HCT116 (cell line): ENCODE measurements at regions not wholly inside any gene's neighbourhood (a gene's known extent, or its start where the extent isn't known, plus 50 kb on each side); places are given as distances from the start of the nearest gene placed in this dataset.

ENCODE experiments used
- ATAC-seq: fragments of 200-7000 bp; cut with Tn5 transposase; 2 replicates; pipeline ENCODE4 v1.9.1; 2020; ENCODE audit warnings: mild to moderate bottlenecking, moderate library complexity
- BruUV-seq: library from RNA; stranded (reverse); fragments of 400-500 nt; replicated peaks from 2 replicates; lab custom pipeline; 2021; lab: Mats Ljungman, UMichigan
- CTCF ChIA-PET: fragments of 300-600 bp; sonication (Branson Sonifier 250); formaldehyde crosslinking; loops from one replicate; lab custom pipeline; 2021; ENCODE audit warnings: antibody characterized with exemption; lab: Charles Lee
- POLR2A ChIA-PET: fragments of 300-600, 350-600 bp; sonication (Branson Sonifier 250); formaldehyde crosslinking; loops from one replicate; lab custom pipeline; 2021; ENCODE audit warnings: antibody characterized with exemption; lab: Charles Lee
- RAD21 ChIA-PET, 2 experiments: fragments of 300-600 bp; sonication (Branson Sonifier 250); formaldehyde crosslinking; loops; one replicate each; lab custom pipeline; 2023; ENCODE audit warnings: low total read pairs in 2 of 2; ENCODE audit not compliant: uncharacterized antibody in 2 of 2, unreplicated experiment in 2 of 2, low non-redundant PET in 1 of 2; lab: Charles Lee
- DNase-seq: peaks from one replicate; pipeline ENCODE4 v3.0.0-alpha.2; 2010; ENCODE audit warnings: low read depth, low spot score
- H2AFZ ChIP-seq: fragments of 200-600 bp; shearing (Covaris generic), sonication (generic); 2 replicates; pipeline ENCODE4 v1.6.1; 2017; ENCODE audit warnings: low read depth, mixed run types, mixed read lengths, antibody characterized with exemption, low read length; ENCODE audit not compliant: poor library complexity, severe bottlenecking
- H3K27ac ChIP-seq: 2 replicates; pipeline ENCODE4 v1.5.1; 2012; ENCODE audit warnings: low read depth, low read length
- H3K27me3 ChIP-seq: fragments of 200-600 bp; sonication (generic); 2 replicates; pipeline ENCODE4 v1.6.1; 2016; ENCODE audit warnings: mixed run types, low read length, mixed read lengths; ENCODE audit not compliant: insufficient read depth
- H3K36me3 ChIP-seq, 2 experiments: fragments of 200-500 bp in 1 of 2; fragments of 200-600 bp in 1 of 2; sonication (Bioruptor generic) in 1 of 2; sonication (generic) in 1 of 2; 2 replicates each; pipeline versions ENCODE4 v1.5.1 to v1.6.1; 2014 to 2016; ENCODE audit warnings: low read length in 2 of 2, inconsistent platforms in 1 of 2, mixed read lengths in 1 of 2, mixed run types in 1 of 2; ENCODE audit not compliant: insufficient read depth in 2 of 2, control insufficient read depth in 1 of 2
- H3K4me1 ChIP-seq, 2 experiments: fragments of 200-600 bp in 1 of 2; sonication (generic) in 1 of 2; 2 replicates each; pipeline versions ENCODE4 v1.5.1 to v1.6.1; 2012 to 2017; ENCODE audit warnings: low read length in 2 of 2, inconsistent platforms in 1 of 2, mild to moderate bottlenecking in 1 of 2, mixed read lengths in 1 of 2, mixed run types in 1 of 2, moderate library complexity in 1 of 2; ENCODE audit not compliant: insufficient read depth in 2 of 2, control insufficient read depth in 1 of 2
- H3K4me2 ChIP-seq: fragments of 200-600 bp; sonication (generic); 2 replicates; pipeline ENCODE4 v1.6.1; 2017; ENCODE audit warnings: mixed run types, low read length, mixed read lengths
- H3K4me3 ChIP-seq, 2 experiments: fragments of 200-600 bp in 1 of 2; sonication (generic) in 1 of 2; replicated peaks in 1 of 2; 2 replicates each; pipeline ENCODE4 v1.5.1; 2011 to 2016; ENCODE audit warnings: low read length in 2 of 2, control low read depth in 1 of 2, low read depth in 1 of 2, mild to moderate bottlenecking in 1 of 2, mixed read lengths in 1 of 2, mixed run types in 1 of 2
- H3K79me2 ChIP-seq: fragments of 200-600 bp; sonication (generic); 2 replicates; pipeline ENCODE4 v1.6.1; 2017; ENCODE audit warnings: mild to moderate bottlenecking, mixed run types, low read length, moderate library complexity, mixed read lengths; ENCODE audit not compliant: insufficient read depth
- H3K9ac ChIP-seq: fragments of 200-600 bp; sonication (generic); 2 replicates; pipeline ENCODE4 v1.6.1; 2016; ENCODE audit warnings: low read length, mixed read lengths
- H3K9me2 ChIP-seq: fragments of 200-600 bp; sonication (generic), shearing (Covaris generic); 2 replicates; pipeline ENCODE4 v1.6.1; 2017; ENCODE audit warnings: mixed run types, mild to moderate bottlenecking, moderate library complexity; ENCODE audit not compliant: insufficient read depth
- H3K9me3 ChIP-seq, 2 experiments: fragments of 200-500 bp in 1 of 2; fragments of 200-600 bp in 1 of 2; sonication (Bioruptor generic) in 1 of 2; sonication (generic) in 1 of 2; 2 replicates each; pipeline ENCODE4 v1.6.1; 2014 to 2017; ENCODE audit warnings: low read length in 2 of 2, mixed read lengths in 2 of 2, inconsistent platforms in 1 of 2, low read depth in 1 of 2, mild to moderate bottlenecking in 1 of 2, mixed run types in 1 of 2, moderate library complexity in 1 of 2; ENCODE audit not compliant: control insufficient read depth in 1 of 2, insufficient read depth in 1 of 2
- H4K20me1 ChIP-seq: fragments of 200-600 bp; sonication (generic), shearing (Covaris generic); 2 replicates; pipeline ENCODE4 v1.6.1; 2017; ENCODE audit warnings: mixed run types, mild to moderate bottlenecking, moderate library complexity; ENCODE audit not compliant: insufficient read depth
- ATF3 ChIP-seq: IDR thresholded peaks from 2 replicates; pipeline ENCODE4 v1.6.1; 2012
- CBX3 ChIP-seq: IDR thresholded peaks from 2 replicates; pipeline ENCODE4 v1.6.1; 2012; ENCODE audit warnings: low read depth
- CEBPB ChIP-seq: IDR thresholded peaks from 2 replicates; pipeline ENCODE4 v1.6.1; 2012; ENCODE audit warnings: low read depth
- EZH2 ChIP-seq: fragments of 200-600 bp; sonication (generic); IDR thresholded peaks from 2 replicates; pipeline ENCODE4 v1.6.1; 2017; ENCODE audit warnings: antibody characterized with exemption, mixed run types
- FOSL1 ChIP-seq: IDR thresholded peaks from 2 replicates; pipeline ENCODE4 v1.6.1; 2012; ENCODE audit warnings: low read depth
- JUND ChIP-seq: IDR thresholded peaks from 2 replicates; pipeline ENCODE4 v1.6.1; 2012
- POLR2A ChIP-seq: IDR thresholded peaks from 2 replicates; pipeline ENCODE4 v1.7.0; 2011; ENCODE audit warnings: borderline replicate concordance; ENCODE audit not compliant: insufficient read depth, insufficient read length; ENCODE audit errors: extremely low read depth
- POLR2AphosphoS5 ChIP-seq: IDR thresholded peaks from 2 replicates; pipeline ENCODE4 v1.6.1; 2011; ENCODE audit warnings: mild to moderate bottlenecking, low read depth, low read length, moderate library complexity
- RAD21 ChIP-seq: IDR thresholded peaks from 2 replicates; pipeline ENCODE4 v1.6.1; 2012; ENCODE audit warnings: low read depth, mild to moderate bottlenecking
- SIN3A ChIP-seq: IDR thresholded peaks from 2 replicates; pipeline ENCODE4 v1.6.1; 2012; ENCODE audit warnings: low read depth
- SP1 ChIP-seq: IDR thresholded peaks from 2 replicates; pipeline ENCODE4 v1.6.1; 2012; ENCODE audit warnings: low read depth
- TCF7L2 ChIP-seq: IDR thresholded peaks from 2 replicates; pipeline ENCODE4 v1.7.0; 2011; ENCODE audit warnings: borderline replicate concordance, inconsistent platforms; ENCODE audit not compliant: insufficient read depth, insufficient read length; ENCODE audit errors: extremely low read depth
- ZFX ChIP-seq: fragments of 450-650 bp; IDR thresholded peaks from 2 replicates; pipeline ENCODE4 v1.6.1; 2017
- ZNF274 ChIP-seq: fragments of 200-500 bp; sonication (Bioruptor generic); IDR thresholded peaks from 2 replicates; pipeline ENCODE4 v1.6.1; 2014; ENCODE audit warnings: mild to moderate bottlenecking, low read depth, low read length, inconsistent platforms
- intact Hi-C: fragments of 100-400 bp; cut with micrococcal nuclease; formaldehyde crosslinking; loops from 2 replicates; pipeline ENCODE4 v1.10.0; 2022
- TF ChIP-seq, protein P1 (sequence below), 3 experiments: fragments of 200-600 bp in 1 of 3; sonication (generic) in 1 of 3; IDR thresholded peaks in 2 of 3; conservative IDR thresholded peaks in 1 of 3; 2 replicates each; pipeline ENCODE4 v1.5.1; 2012 to 2017; ENCODE audit warnings: low read depth in 2 of 3, low read length in 2 of 3, antibody characterized with exemption in 1 of 3, borderline replicate concordance in 1 of 3, control low read depth in 1 of 3, mild to moderate bottlenecking in 1 of 3, mixed read lengths in 1 of 3, mixed run types in 1 of 3, moderate library complexity in 1 of 3; ENCODE audit not compliant: insufficient read depth in 1 of 3
- TF ChIP-seq, protein P2 (sequence below): IDR thresholded peaks from 2 replicates; pipeline ENCODE4 v1.6.1; 2011; ENCODE audit warnings: mild to moderate bottlenecking, low read length, moderate library complexity; ENCODE audit not compliant: insufficient replicate concordance; ENCODE audit errors: extremely low read depth

DNA sequence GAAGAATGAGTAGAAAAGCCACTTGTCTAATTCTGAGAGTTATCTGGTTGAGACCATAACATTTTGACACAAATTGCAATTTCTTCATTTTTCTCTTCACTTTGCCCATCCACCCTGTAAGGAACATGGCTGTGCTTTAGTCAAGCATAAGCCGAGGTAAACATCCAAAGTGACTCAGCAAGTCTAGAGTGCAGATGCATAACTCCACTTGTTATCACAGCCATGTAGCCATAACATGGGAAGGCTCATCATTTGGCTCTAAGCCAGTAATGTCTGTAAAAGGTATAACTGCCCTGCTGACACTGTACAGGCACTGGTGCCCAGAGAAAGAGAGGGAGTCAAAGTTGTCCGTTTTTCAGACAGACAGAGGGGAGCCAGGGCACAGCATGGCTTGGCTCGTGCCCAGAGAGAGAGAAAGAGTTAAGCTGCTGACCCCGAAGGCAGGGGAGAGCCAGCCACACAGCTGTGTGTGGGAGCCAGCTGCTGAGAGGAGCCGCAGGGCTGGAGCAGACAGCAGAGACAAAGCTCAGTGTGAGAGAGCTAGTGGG is 76.9 kb upstream of the EXOC1L start:
- H3K79me2 ChIP-seq, result no peaks in the 10 kb centered on the region
- H3K4me1 ChIP-seq, result no peaks in the 10 kb centered on the region
- no peak overlapping the region for H3K4me3 ChIP-seq
- ATAC-seq (no peak), DNase-seq (no peak)
- ChIA-PET RAD21 (no interaction called here), CTCF (no interaction called here), POLR2A (no interaction called here)
- no peak overlapping the region for H2AFZ ChIP-seq
- BruUV-seq, result no TSS peak
- H3K4me2 ChIP-seq, result no peak overlapping the region
- H3K9me2 ChIP-seq, result no peaks in the 10 kb centered on the region
- H4K20me1 ChIP-seq, result no peaks in the 10 kb centered on the region
- no peak overlapping the region for H3K9ac ChIP-seq
- H3K36me3 ChIP-seq, result no peaks in the 10 kb centered on the region
- TF ChIP-seq RAD21, result no peak
- TF ChIP-seq, protein P1, sequence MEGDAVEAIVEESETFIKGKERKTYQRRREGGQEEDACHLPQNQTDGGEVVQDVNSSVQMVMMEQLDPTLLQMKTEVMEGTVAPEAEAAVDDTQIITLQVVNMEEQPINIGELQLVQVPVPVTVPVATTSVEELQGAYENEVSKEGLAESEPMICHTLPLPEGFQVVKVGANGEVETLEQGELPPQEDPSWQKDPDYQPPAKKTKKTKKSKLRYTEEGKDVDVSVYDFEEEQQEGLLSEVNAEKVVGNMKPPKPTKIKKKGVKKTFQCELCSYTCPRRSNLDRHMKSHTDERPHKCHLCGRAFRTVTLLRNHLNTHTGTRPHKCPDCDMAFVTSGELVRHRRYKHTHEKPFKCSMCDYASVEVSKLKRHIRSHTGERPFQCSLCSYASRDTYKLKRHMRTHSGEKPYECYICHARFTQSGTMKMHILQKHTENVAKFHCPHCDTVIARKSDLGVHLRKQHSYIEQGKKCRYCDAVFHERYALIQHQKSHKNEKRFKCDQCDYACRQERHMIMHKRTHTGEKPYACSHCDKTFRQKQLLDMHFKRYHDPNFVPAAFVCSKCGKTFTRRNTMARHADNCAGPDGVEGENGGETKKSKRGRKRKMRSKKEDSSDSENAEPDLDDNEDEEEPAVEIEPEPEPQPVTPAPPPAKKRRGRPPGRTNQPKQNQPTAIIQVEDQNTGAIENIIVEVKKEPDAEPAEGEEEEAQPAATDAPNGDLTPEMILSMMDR (IDR thresholded peaks at IDR 0.05 in 2 of 3, conservative IDR thresholded peaks at IDR 0.05 in 1 of 3; ENCODE audit: borderline replicate concordance in 1 of 3, insufficient read depth in 1 of 3, low read depth in 2 of 3, low read length in 2 of 3), result no peak
- no peak for TF ChIP-seq CBX3
- TF ChIP-seq ZNF274, result no peak
- no peak for TF ChIP-seq POLR2A
- no peak for TF ChIP-seq SP1
- TF ChIP-seq, protein P2, sequence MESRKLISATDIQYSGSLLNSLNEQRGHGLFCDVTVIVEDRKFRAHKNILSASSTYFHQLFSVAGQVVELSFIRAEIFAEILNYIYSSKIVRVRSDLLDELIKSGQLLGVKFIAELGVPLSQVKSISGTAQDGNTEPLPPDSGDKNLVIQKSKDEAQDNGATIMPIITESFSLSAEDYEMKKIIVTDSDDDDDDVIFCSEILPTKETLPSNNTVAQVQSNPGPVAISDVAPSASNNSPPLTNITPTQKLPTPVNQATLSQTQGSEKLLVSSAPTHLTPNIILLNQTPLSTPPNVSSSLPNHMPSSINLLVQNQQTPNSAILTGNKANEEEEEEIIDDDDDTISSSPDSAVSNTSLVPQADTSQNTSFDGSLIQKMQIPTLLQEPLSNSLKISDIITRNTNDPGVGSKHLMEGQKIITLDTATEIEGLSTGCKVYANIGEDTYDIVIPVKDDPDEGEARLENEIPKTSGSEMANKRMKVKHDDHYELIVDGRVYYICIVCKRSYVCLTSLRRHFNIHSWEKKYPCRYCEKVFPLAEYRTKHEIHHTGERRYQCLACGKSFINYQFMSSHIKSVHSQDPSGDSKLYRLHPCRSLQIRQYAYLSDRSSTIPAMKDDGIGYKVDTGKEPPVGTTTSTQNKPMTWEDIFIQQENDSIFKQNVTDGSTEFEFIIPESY, result no peak
- no peak for TF ChIP-seq SIN3A
- no peak for TF ChIP-seq TCF7L2
- TF ChIP-seq FOSL1, result no peak
- TF ChIP-seq ATF3, result no peak
- TF ChIP-seq CEBPB, result no peak
- TF ChIP-seq POLR2AphosphoS5, result no peak
- TF ChIP-seq EZH2, result no peak
- TF ChIP-seq JUND, result no peak
- TF ChIP-seq ZFX, result no peak
- H3K9me3 ChIP-seq, result no peaks in the 10 kb centered on the region
- intact Hi-C loops, result no loop called here
- no peak overlapping the region for H3K27ac ChIP-seq
- H3K27me3 ChIP-seq, result no peaks in the 10 kb centered on the region
